Mesodermal cell (in vitro differentiated cells): ENCODE measurements at regions not wholly inside any gene's neighbourhood (a gene's known extent, or its start where the extent isn't known, plus 50 kb on each side); places are given as distances from the start of the nearest gene placed in this dataset.

ENCODE experiments used
- H3K27ac ChIP-seq: 2 replicates; pipeline ENCODE4 v1.7.0; 2013; ENCODE audit warnings: mild to moderate bottlenecking, low read depth, low read length, moderate library complexity; ENCODE audit not compliant: severe bottlenecking
- H3K36me3 ChIP-seq: 2 replicates; pipeline ENCODE4 v1.7.1; 2013; ENCODE audit warnings: mild to moderate bottlenecking, low read length, moderate library complexity; ENCODE audit not compliant: control insufficient read depth, insufficient read depth
- H3K4me1 ChIP-seq: one replicate; pipeline ENCODE4 v1.7.1; 2013; ENCODE audit warnings: mild to moderate bottlenecking, low read length; ENCODE audit not compliant: insufficient read depth, control insufficient read depth, poor library complexity, severe bottlenecking
- H3K4me3 ChIP-seq: 2 replicates; pipeline ENCODE4 v1.7.0; 2013; ENCODE audit warnings: low read length, control low read depth, mild to moderate bottlenecking; ENCODE audit not compliant: insufficient read depth, poor library complexity, severe bottlenecking; ENCODE audit errors: extremely low read depth
- H3K9me3 ChIP-seq: 2 replicates; pipeline ENCODE4 v1.7.1; 2013; ENCODE audit warnings: mild to moderate bottlenecking, low read length, moderate library complexity; ENCODE audit not compliant: control insufficient read depth
- WGBS, 2 experiments: methylation state at CpG; one replicate each; pipeline ENCODE4 v1.1.5; 2013; ENCODE audit warnings: missing lambda C conversion rate in 2 of 2; ENCODE audit not compliant: insufficient coverage in 2 of 2; 5-methylcytosine and 5-hydroxymethylcytosine counted together

DNA sequence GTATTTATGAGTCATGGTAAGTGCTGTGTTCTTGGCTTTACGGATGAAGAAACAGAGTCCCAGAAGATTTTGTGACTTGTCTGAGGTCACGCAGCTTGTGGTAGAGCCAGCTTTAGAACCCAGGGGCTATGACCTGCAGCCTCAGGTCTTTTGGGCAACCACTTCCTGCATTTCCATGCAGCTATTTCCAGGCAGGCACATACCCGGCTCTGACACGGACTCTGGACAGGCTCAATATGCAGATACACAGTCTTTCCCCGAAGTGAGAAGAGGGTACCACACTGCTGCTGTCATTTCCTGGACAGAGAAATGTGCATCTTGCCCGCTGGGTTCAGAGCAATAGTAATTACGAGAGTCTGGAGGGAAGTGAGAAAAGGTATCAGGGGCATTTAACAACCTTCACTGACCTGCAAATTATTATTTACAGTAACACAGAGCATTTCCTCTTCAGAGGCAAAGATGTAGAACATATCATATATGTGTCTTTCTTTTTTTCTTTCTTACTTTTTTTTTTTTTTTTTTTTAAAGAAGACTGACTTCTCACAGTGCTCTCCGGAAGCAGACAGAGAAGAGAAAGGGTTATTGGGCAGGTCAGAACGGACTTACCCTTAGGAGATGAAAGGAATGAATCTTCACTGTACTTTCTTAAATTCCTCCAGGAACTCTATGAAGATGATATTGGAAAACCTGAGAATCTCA lies 185.1 kb downstream of the CLIC5 start:
- WGBS, 2 experiments, result 88 to 89% methylated on average over 4 to 5 of the region's 9 CpGs
- no peak overlapping the region for H3K27ac ChIP-seq
- no peaks in the 10 kb centered on the region for H3K4me1 ChIP-seq
- no peak overlapping the region for H3K4me3 ChIP-seq
- H3K36me3 ChIP-seq, result no peaks in the 10 kb centered on the region
- no peaks in the 10 kb centered on the region for H3K9me3 ChIP-seq

DNA sequence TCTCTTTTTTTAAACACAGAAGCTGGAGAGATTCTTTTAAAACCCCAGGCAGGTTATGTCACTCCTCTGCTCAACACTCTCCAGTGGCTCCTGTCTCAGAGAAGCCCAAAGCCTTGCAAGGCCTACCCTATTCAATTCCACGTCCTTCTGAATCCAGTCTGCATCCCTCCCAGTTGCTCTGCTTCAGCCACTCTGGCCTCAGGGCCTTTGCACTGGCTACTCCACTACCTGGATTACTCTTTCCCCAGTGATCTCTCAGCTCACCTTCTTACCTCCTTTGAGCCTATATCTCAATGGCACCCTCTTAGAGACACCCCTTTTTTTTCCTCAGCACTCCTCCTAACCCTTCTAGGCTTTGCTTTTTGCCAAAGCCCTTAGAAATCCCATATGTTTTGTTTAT lies 185.8 kb downstream of the CLIC5 start:
- no peak overlapping the region for H3K27ac ChIP-seq
- WGBS, 2 experiments, result 93 to 100% methylated on average over 1 of the region's 1 CpG
- H3K4me3 ChIP-seq, result no peak overlapping the region
- H3K9me3 ChIP-seq, result no peaks in the 10 kb centered on the region
- no peaks in the 10 kb centered on the region for H3K36me3 ChIP-seq
- H3K4me1 ChIP-seq, result no peaks in the 10 kb centered on the region

DNA sequence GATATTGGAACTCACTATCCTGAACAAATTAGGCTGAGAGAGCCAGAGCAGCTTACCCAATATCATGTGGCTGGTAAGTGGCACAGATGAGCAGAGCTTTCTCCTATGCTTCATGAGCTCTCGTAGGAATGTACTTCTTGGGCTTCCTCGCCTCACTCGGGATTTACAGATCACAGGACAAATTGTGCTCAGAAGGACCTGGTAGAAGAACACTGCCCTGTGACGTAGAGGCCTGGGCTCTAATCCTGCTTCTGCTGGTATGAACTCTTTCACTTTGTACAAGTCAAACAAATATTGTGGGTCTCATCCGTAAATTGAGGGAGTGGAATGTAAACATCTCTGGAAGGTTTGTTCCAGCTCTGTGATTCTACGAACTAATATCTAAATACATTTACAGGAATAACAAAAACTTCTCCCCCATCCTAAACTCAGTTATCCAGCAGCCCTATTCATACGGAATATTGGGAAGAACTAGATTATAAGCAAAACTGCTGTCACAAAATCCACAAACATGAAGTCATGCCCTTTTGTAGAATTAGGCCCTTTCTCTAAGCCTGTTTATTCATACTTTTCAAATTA lies 187.6 kb downstream of the CLIC5 start:
- WGBS, 2 experiments, result 91 to 92% methylated on average over 4 to 6 of the region's 7 CpGs
- Histone ChIP-seq H3K36me3 (no peaks in the 10 kb centered on the region), H3K4me3 (no peak overlapping the region), H3K9me3 (no peaks in the 10 kb centered on the region), H3K4me1 (no peaks in the 10 kb centered on the region), H3K27ac (no peak overlapping the region)

DNA sequence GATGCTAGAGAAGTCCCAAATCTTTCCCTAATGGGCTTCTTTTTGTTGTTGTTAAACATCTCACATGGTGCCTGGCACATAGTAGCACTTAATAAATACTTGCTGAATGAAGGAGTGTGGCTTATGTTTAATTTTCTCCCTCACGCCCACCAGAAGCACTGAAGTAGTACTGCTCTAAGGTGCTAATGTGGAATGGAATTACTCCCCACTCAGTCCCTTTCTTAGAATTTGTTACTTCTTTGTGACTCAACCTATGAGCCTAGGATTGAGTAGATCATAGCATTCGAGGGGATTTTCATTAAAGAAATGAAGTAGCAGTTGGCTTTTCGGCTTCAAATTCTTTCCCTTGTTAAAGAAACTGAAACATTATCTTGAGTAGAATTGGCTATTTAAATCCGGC lies 192.8 kb downstream of the CLIC5 start:
- no peaks in the 10 kb centered on the region for H3K4me1 ChIP-seq
- no peak overlapping the region for H3K4me3 ChIP-seq
- H3K9me3 ChIP-seq, result no peaks in the 10 kb centered on the region
- WGBS, 2 experiments, result 88 to 90% methylated on average over 3 of the region's 4 CpGs
- no peak overlapping the region for H3K27ac ChIP-seq
- no peaks in the 10 kb centered on the region for H3K36me3 ChIP-seq

DNA sequence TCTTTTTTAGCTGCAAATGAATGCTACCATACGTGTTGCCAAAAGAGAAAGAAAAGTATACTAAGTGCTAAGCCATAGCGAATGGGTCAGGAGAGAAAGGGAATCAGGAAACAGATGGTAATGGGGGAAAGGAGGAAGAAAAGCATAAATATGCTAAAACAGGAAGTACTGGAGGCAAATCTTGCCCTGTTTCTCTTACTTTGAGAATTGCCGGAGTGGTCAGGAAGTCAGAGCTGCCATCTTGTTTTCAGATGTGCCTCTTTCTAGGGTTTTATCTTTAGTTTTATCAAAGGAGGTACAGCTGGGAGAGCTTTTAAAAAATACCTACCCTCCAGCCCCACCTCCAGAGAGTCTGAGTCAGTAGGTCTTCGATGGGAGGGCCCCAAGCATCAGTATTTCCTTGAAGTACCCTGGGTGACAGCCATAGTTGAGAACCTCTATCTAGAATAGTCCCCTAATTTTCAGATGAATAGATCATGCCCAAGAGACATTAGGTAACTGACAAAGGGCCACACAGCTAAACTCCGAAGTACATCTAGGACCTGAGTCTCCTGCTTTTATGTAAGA lies 193.3 kb downstream of the CLIC5 start:
- Histone ChIP-seq H3K27ac (no peak overlapping the region), H3K9me3 (no peaks in the 10 kb centered on the region), H3K4me1 (no peaks in the 10 kb centered on the region), H3K36me3 (no peaks in the 10 kb centered on the region), H3K4me3 (no peak overlapping the region)
- WGBS, 2 experiments, result 90 to 100% methylated on average over 4 of the region's 5 CpGs

DNA sequence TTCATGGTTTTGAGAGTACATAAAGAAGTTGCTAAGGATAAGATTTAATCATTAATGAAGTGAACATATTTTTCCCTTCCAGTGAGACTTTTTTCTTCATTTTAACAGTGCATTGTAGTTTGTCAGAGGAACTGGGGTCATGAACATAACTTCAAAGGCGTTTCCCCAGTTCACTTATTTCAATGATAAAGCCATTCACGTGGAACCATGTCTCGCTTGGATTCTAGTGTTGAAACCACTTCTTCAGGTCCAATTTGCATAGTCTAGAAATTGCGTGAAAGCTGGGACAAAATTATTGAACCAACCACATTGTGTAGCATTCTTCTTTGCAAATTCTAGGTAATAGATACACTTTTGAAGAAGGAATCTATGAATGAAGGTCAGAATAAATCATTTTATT lies 197.0 kb downstream of the CLIC5 start:
- WGBS, 2 experiments, result 83 to 88% methylated on average over 3 of the region's 4 CpGs
- Histone ChIP-seq H3K9me3 (no peaks in the 10 kb centered on the region), H3K4me1 (no peaks in the 10 kb centered on the region), H3K27ac (no peak overlapping the region), H3K36me3 (no peaks in the 10 kb centered on the region), H3K4me3 (no peak overlapping the region)

DNA sequence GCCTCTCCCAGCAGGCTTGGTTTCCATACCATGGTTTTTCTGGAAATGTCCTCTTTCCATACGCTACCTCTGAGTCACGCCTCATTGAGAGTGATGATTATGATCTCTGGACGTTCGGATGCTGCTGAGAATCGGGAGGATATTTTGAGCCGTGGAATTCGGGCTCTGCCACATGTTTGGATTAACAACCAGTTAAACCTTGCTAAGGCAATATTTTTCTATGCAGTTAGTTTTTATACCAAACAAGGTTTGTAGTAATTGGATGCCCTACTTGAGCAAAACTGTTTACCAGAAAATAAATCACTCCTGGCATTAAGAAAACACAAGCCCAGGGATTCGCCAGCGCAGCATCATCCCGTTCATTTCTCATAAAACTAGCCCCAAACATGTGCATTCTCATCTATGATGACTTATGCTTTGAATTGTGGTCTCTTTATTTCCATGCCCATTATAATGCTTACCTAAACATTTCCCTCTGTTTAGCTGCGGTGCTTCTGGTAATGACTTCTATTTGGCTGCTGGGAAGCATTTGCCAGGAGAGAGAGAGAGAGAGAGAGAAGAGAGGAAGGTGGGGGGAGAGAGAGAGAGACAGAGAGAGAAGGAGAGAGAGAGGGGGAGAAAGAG lies 198.9 kb downstream of the CLIC5 start:
- 89 to 90% methylated on average over 9 of the region's 11 CpGs for WGBS, 2 experiments
- H3K9me3 ChIP-seq, result no peaks in the 10 kb centered on the region
- no peaks in the 10 kb centered on the region for H3K36me3 ChIP-seq
- H3K4me3 ChIP-seq, result no peak overlapping the region
- H3K4me1 ChIP-seq, result no peaks in the 10 kb centered on the region
- H3K27ac ChIP-seq, result no peak overlapping the region

DNA sequence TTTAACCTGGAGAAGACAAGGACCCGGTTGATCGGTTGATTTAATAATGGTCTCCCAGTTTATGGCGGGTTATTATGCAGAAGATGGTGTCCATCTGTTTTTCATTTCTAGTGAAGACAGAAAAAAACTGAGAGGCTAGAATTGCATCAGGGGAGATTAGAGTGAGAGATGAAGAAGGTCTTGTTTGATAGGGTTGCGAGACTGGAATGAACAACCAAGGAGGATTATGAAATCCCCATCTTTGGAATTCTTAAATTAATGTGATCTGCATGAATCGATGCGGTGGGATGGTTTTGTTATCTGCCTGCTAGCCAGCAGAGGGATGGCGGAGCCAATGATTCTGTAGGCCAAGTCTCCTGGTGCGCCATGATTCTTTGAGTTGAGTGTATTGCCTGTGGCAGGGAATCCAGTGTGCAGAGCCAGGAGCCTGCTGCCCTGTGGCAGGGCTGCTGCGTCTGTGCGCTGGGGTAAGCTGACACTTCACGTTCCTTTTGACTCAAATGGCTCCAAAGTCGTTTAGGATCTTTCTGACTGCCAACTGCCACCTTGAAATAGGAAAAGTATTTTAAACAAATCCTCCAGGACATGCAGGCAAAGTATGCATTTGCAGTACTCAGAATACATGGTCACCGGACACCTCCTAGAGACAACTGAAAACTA lies 200.1 kb downstream of the CLIC5 start:
- Histone ChIP-seq H3K4me1 (no peaks in the 10 kb centered on the region), H3K4me3 (no peak overlapping the region), H3K27ac (no peak overlapping the region), H3K36me3 (no peaks in the 10 kb centered on the region), H3K9me3 (no peaks in the 10 kb centered on the region)
- 95 to 100% methylated on average over 11 to 12 of the region's 13 CpGs for WGBS, 2 experiments

DNA sequence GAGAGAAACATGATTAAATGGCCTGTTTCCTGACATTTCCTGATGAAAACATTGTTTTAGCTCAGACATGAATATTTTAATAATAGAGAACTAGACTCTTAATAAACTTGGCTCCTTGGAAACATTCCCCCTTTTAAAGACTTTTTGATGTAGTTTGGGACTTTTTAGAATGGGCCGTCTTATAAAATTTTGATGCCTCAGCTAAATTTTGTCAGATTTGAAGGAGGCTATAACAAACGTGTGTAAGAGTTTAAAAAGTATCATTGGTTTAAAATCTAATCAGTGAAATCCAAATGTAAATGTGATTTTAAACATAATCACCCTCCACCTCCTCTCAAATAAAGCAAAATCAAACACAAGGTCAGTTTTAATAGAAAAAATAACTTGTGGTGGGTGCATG lies 200.9 kb downstream of the CLIC5 start:
- Histone ChIP-seq H3K9me3 (no peaks in the 10 kb centered on the region), H3K4me1 (no peaks in the 10 kb centered on the region), H3K27ac (no peak overlapping the region), H3K4me3 (no peak overlapping the region), H3K36me3 (no peaks in the 10 kb centered on the region)
- no CpG with 5 or more reads among the region's 2 CpGs for WGBS, 2 experiments

DNA sequence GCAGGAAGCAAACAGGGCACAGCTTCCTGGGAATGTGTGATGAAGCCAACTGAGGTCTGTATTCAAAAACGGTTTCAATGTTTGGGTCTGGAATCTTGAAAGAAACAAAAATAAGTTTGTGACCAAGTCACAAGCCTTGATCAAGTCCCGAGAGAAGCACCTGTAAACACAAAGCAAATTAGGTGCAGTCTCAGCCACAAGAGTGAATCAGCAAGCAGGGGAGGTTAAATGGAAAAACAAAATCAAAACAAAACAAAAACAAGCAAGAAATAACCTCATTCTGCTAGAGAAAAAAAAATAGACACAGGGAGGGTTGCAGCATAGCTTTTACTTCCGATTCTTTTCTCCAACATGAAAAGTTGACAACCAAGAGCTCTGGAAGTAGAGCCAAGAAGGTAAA lies 201.7 kb downstream of the CLIC5 start:
- Histone ChIP-seq H3K27ac (no peak overlapping the region), H3K4me1 (no peaks in the 10 kb centered on the region), H3K36me3 (no peaks in the 10 kb centered on the region), H3K4me3 (no peak overlapping the region), H3K9me3 (no peaks in the 10 kb centered on the region)
- WGBS, 2 experiments, result 90 to 100% methylated on average over 1 to 3 of the region's 3 CpGs
